ENCODE measurements at regions not wholly inside any gene's neighbourhood (a gene's known extent, or its start where the extent isn't known, plus 50 kb on each side); places are given as distances from the start of the nearest gene placed in this dataset.

DNA sequence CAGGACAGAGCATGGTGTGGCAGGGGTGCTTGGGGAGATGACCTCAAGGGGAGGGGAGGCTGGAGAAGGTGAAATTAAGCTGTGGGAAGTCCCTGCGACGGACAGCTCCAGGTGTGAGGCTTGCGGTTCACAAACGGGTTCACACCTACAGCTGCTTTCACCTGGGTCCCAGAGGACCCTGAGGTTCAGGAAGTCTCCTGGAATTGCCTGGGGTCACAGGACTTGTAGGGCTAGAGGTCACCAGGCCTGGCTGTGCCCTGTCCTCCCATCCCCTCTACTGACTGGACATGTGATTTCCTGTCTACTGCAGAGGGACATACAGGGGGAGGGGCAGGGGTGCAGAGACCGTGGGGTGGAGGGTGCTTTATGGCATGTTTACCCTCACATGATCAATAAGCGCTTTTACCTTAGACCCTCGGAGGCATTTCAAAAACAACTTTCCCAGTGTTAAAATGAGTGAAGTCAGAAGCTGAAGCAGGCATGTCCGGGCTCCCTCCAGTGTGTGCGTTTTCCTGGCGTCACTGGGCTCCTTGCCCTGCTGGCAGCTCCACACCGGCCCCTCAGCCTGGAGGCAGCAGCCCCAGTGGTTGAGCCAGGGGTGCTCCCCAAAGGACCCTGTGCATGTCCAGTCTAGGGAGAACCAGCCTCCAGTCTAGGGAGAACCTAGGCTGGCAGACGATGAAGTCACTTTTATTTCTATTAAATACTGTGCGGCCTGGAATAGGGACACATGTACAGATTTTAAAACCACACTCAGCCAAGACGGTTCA lies 66.6 kb upstream of the IGFBP3 start:
- TF ChIP-seq POLR2A (IDR thresholded peaks at IDR 0.05) = no peak
- TF ChIP-seq, protein P1, sequence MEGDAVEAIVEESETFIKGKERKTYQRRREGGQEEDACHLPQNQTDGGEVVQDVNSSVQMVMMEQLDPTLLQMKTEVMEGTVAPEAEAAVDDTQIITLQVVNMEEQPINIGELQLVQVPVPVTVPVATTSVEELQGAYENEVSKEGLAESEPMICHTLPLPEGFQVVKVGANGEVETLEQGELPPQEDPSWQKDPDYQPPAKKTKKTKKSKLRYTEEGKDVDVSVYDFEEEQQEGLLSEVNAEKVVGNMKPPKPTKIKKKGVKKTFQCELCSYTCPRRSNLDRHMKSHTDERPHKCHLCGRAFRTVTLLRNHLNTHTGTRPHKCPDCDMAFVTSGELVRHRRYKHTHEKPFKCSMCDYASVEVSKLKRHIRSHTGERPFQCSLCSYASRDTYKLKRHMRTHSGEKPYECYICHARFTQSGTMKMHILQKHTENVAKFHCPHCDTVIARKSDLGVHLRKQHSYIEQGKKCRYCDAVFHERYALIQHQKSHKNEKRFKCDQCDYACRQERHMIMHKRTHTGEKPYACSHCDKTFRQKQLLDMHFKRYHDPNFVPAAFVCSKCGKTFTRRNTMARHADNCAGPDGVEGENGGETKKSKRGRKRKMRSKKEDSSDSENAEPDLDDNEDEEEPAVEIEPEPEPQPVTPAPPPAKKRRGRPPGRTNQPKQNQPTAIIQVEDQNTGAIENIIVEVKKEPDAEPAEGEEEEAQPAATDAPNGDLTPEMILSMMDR (IDR thresholded peaks at IDR 0.05) = no peak
- 58 to 68% methylated on average over 14 of the region's 14 CpGs for WGBS, 2 donors
- DNase-seq (ENCODE audit: low spot score in 2 of 2) = peak in 1 of 2 donors; percentile 9
- intact Hi-C loops (cut with DNase I; ENCODE audit: low total_unique reads) = no loop called here
- no peak overlapping the region for H3K4me3 ChIP-seq (ENCODE audit: low read depth, poor library complexity, severe bottlenecking)

DNA sequence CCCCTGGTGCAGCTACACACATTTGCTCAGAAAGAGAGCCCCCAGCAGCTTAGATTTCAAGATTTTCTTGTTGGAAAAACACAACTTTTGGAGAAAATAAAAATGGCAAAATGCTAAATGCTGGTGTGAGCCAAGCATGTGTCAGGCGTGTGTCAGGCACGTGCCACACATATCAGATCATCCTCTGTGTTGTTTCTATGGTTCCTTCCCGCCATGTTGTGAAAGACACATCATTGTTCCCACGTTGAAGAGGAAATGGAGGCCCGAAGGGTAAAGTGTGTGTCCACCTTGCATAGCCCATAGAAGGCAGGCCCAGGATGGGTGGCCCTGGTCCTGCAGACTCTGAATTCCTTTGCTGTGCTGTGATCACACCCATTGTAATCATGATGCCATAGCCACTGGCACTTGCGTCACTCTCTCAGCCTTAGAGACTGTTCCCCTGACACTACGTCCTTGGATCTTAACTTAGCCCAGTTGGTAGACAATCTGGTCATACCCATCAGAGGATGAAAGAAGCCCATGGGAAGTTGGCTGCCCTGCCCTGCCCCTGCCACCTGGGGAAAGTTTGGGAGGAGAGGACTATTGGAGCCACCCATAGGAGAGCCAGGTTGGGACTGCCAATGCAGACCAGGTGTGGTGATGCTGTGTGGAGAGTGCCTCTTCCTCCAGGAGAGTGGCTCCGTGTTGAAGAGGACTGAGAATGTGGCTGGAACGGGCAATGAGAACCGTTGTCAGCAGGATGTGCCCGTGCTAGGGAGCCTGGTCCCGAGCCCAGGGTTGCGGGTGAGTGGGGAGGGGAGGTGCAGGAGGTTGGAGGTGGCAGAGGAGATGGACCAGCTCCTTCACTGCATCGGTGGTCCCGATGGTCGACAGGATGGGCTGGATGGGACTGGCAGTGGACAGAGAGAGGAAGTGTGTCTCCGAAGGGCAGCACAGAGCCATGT lies 65.6 kb upstream of the IGFBP3 start:
- TF ChIP-seq POLR2A (IDR thresholded peaks at IDR 0.05) = no peak
- TF ChIP-seq, protein P1 (IDR thresholded peaks at IDR 0.05) = no peak
- no peak overlapping the region for H3K4me3 ChIP-seq (ENCODE audit: low read depth, poor library complexity, severe bottlenecking)
- 93 to 94% methylated on average over 17 of the region's 17 CpGs for WGBS, 2 donors
- DNase-seq (ENCODE audit: low spot score in 2 of 2) = peak in 1 of 2 donors; percentile 9
- intact Hi-C loops (cut with DNase I; ENCODE audit: low total_unique reads) = no loop called here

DNA sequence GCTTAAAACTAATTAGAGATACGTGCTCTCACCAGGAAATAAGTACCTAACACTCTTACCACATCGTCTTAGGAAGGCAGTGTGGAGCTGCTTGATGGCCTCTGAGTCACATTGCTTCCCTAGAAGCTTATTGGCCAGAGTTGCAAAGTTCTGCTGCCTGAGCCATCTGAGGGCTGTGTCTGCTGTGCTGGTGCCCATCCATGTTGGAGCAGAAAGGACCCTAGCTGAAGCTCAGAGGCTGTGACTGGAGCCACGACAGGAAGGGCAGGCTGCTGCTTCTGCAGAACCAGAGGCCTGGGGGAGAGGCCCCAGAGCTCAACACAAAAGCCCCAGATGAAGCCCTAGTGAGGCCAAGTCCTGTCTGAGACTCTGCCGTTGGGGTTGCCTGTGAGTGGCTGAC lies 64.8 kb upstream of the IGFBP3 start:
- 58 to 72% methylated on average over 2 to 4 of the region's 4 CpGs for WGBS, 2 donors
- intact Hi-C loops (cut with DNase I; ENCODE audit: low total_unique reads) = no loop called here
- H3K4me3 ChIP-seq (ENCODE audit: low read depth, poor library complexity, severe bottlenecking) = no peak overlapping the region
- TF ChIP-seq POLR2A (IDR thresholded peaks at IDR 0.05) = no peak
- TF ChIP-seq, protein P1 (IDR thresholded peaks at IDR 0.05) = no peak
- no peak for DNase-seq (ENCODE audit: low spot score in 2 of 2)

DNA sequence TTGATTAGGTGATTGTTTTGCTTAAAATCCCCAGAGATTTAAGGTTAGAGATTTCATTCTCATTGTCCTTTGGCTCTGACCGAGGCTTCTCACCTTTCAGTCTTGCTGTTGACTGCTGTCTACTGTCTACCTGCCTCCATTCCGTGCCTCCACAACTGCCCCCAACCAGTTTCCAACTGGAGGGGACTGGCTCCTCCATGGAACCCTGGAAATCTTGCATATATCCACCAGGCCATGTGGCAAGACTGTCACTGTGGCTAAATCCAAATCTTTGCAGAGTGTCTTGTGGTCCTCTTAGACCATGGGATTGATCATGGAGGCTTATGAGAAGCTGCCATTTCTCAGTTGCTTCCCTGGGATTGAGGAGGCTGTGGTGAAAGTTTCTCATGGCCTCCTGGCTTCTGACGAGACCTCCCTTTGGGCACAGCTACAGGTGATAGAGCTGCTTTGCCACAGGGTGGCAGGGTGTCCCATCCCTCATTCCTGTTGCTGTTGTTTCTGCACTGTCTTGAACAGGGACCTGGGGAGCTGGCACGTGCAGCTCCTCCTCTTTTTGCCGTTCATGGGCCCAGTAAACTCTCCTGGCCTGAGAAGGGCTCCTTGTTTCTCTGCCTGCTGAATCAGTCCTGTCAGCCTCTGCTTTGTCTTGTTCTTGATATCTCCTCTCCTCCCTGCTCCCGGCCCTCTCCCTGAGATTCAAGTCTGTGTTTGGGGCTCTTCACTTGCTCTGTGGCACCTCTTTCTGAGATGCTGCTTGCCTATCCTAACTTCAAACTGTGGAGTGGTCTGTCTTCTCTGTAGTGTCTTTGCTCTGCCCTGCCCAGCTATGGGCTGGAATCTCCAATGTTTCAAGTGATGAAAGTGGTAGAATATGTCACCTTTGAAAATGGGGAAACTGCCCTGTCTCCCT lies 63.6 kb upstream of the IGFBP3 start:
- H3K4me3 ChIP-seq (ENCODE audit: low read depth, poor library complexity, severe bottlenecking) = no peak overlapping the region
- TF ChIP-seq, protein P1 (IDR thresholded peaks at IDR 0.05) = no peak
- TF ChIP-seq POLR2A (IDR thresholded peaks at IDR 0.05) = no peak
- intact Hi-C loops (cut with DNase I; ENCODE audit: low total_unique reads) = no loop called here
- peak in 1 of 2 donors; percentile 3 for DNase-seq (ENCODE audit: low spot score in 2 of 2)
- WGBS, 2 donors = 88% methylated on average over 6 of the region's 6 CpGs

DNA sequence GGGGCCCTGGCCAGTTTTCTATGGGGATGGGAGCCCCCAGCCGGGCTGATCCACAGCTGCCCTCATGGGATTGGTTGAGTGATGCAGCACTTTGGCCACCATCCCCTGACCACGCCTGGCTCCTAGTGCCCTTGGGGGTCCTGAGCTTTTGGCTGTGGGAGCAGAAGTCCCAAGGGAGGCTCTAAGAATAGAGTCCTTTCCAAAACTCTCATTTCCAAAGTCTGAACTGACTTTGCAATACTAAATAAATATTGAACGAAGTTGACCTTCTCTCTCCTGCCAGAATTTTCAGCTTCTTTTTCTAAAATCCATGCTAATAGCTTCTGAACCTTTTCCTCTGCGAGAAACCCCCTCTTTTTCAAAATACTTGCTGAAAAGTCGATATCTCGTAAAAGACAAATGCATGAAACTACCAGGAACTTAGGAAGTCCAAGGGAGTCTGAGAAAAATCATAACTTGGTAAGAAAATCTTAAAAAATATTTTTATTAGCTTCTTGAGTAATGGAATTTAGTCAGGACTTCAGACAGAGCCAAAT lies 62.7 kb upstream of the IGFBP3 start:
- DNase-seq (ENCODE audit: low spot score in 2 of 2) = peak in 1 of 2 donors; percentile 72
- 65% methylated on average over 6 of the region's 6 CpGs for WGBS, 2 donors
- TF ChIP-seq POLR2A (IDR thresholded peaks at IDR 0.05) = no peak
- TF ChIP-seq, protein P1 (IDR thresholded peaks at IDR 0.05) = no peak
- intact Hi-C loops (cut with DNase I; ENCODE audit: low total_unique reads) = no loop called here
- no peak overlapping the region for H3K4me3 ChIP-seq (ENCODE audit: low read depth, poor library complexity, severe bottlenecking)
